ENCODE measurements at regions not wholly inside any gene's neighbourhood (a gene's known extent, or its start where the extent isn't known, plus 50 kb on each side); places are given as distances from the start of the nearest gene placed in this dataset.
"Not testable (repeated sequence)": the region's sequence is repeated elsewhere in the genome, so short reads cannot be mapped to it uniquely, and the experiment has no call there.

GRCh38 chr5:56409331-56410190 lies 176.4 kb upstream of the ANKRD55 start:
- no peak for DNase-seq

- DNase-seq: no peak
These were observed 173.7 kb upstream of the ANKRD55 start for GRCh38 chr5:56406838-56407237.

GRCh38 chr5:56406221-56406620 lies 173.1 kb upstream of the ANKRD55 start:
- no peak for DNase-seq

- no peak for DNase-seq
These were observed 172.2 kb upstream of the ANKRD55 start for GRCh38 chr5:56405116-56405908.

GRCh38 chr5:56402266-56403220 lies 169.4 kb upstream of the ANKRD55 start:
- no peak for DNase-seq

GRCh38 chr5:56397796-56398195 lies 164.7 kb upstream of the ANKRD55 start:
- DNase-seq: not testable (repeated sequence)

- no peak for DNase-seq
These were observed 163.5 kb upstream of the ANKRD55 start for GRCh38 chr5:56396634-56397033.

GRCh38 chr5:56389261-56389660 lies 156.1 kb upstream of the ANKRD55 start:
- DNase-seq: no peak

- peak in 1 of 2 experiments; percentile 13 for DNase-seq
These were observed 155.3 kb upstream of the ANKRD55 start for GRCh38 chr5:56388229-56388985.

- no peak for DNase-seq
These were observed 152.9 kb upstream of the ANKRD55 start for GRCh38 chr5:56386046-56386445.

GRCh38 chr5:56384186-56384585 lies 151.1 kb upstream of the ANKRD55 start:
- no peak for DNase-seq

GRCh38 chr5:56383761-56384160 lies 150.6 kb upstream of the ANKRD55 start:
- DNase-seq: no peak

- no peak for DNase-seq
These were observed 149.8 kb upstream of the ANKRD55 start for GRCh38 chr5:56382896-56383295.

GRCh38 chr5:56377573-56377972 lies 144.4 kb upstream of the ANKRD55 start:
- DNase-seq: no peak

GRCh38 chr5:56376128-56376527 lies 143.0 kb upstream of the ANKRD55 start:
- no peak for DNase-seq

- DNase-seq: no peak
These were observed 141.9 kb upstream of the ANKRD55 start for GRCh38 chr5:56375011-56375410.

- not testable (repeated sequence) for DNase-seq
These were observed 139.4 kb upstream of the ANKRD55 start for GRCh38 chr5:56372491-56372890.

- DNase-seq: no peak
These were observed 136.3 kb upstream of the ANKRD55 start for GRCh38 chr5:56369361-56369811.

- no peak for DNase-seq
These were observed 134.6 kb upstream of the ANKRD55 start for GRCh38 chr5:56367748-56368147.

GRCh38 chr5:56366986-56367385 lies 133.9 kb upstream of the ANKRD55 start:
- no peak for DNase-seq

- no peak for DNase-seq
These were observed 128.3 kb upstream of the ANKRD55 start for GRCh38 chr5:56361398-56361797.

GRCh38 chr5:56360816-56361215 lies 127.7 kb upstream of the ANKRD55 start:
- no peak for DNase-seq

Measured in NCI-H187 (cell line).